ENCODE measurements at regions not wholly inside any gene's neighbourhood (a gene's known extent, or its start where the extent isn't known, plus 50 kb on each side); places are given as distances from the start of the nearest gene placed in this dataset.

- H3K36me3 ChIP-seq = no peaks in the 10 kb centered on the region
- 80% methylated on average over 2 of the region's 2 CpGs for WGBS
- intact Hi-C loops (cut with DNase I) = no loop called here
- H3K4me1 ChIP-seq (replicated peaks) = no peaks in the 10 kb centered on the region
- TF ChIP-seq, protein P1, sequence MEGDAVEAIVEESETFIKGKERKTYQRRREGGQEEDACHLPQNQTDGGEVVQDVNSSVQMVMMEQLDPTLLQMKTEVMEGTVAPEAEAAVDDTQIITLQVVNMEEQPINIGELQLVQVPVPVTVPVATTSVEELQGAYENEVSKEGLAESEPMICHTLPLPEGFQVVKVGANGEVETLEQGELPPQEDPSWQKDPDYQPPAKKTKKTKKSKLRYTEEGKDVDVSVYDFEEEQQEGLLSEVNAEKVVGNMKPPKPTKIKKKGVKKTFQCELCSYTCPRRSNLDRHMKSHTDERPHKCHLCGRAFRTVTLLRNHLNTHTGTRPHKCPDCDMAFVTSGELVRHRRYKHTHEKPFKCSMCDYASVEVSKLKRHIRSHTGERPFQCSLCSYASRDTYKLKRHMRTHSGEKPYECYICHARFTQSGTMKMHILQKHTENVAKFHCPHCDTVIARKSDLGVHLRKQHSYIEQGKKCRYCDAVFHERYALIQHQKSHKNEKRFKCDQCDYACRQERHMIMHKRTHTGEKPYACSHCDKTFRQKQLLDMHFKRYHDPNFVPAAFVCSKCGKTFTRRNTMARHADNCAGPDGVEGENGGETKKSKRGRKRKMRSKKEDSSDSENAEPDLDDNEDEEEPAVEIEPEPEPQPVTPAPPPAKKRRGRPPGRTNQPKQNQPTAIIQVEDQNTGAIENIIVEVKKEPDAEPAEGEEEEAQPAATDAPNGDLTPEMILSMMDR (IDR thresholded peaks at IDR 0.05) = no peak
- TF ChIP-seq POLR2A (IDR thresholded peaks at IDR 0.05) = no peak
- TF ChIP-seq POLR2AphosphoS5 (IDR thresholded peaks at IDR 0.05) = no peak
- no peak overlapping the region for H3K4me3 ChIP-seq
- DNase-seq (ENCODE audit: low spot score) = no peak
- no peaks in the 10 kb centered on the region for H3K9me3 ChIP-seq
- H3K27me3 ChIP-seq (replicated peaks; ENCODE audit: insufficient read depth) = no peaks in the 10 kb centered on the region
- H3K27ac ChIP-seq = no peak overlapping the region
Observed at GRCh38 chr9:22373636-22374035, 73.0 kb upstream of the DMRTA1 start.

DNA sequence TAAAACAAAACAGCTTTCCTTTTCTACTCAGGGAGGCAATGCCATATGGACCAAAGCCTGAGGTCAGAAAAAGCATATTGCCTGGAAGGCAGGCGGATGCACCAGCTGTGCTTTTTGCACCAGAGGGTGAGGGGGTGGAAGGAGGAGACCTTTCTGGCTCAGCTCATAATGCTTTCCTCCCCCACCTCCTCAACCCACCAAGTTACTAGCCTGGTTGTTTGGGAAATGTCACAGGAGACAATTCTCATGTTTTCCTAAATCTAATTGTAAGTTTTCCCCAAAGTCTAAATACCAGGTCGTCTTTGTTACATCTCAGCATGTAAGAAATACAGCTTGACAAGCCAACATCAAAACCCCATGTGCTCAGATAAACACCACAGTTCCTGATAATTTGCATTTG lies 72.6 kb upstream of the DMRTA1 start:
- H3K36me3 ChIP-seq = no peaks in the 10 kb centered on the region
- H3K27me3 ChIP-seq (replicated peaks; ENCODE audit: insufficient read depth) = no peaks in the 10 kb centered on the region
- no peaks in the 10 kb centered on the region for H3K9me3 ChIP-seq
- DNase-seq (ENCODE audit: low spot score) = no peak
- H3K4me1 ChIP-seq (replicated peaks) = no peaks in the 10 kb centered on the region
- no peak overlapping the region for H3K27ac ChIP-seq
- no peak for TF ChIP-seq POLR2AphosphoS5 (IDR thresholded peaks at IDR 0.05)
- no peak for TF ChIP-seq POLR2A (IDR thresholded peaks at IDR 0.05)
- no peak overlapping the region for H3K4me3 ChIP-seq
- intact Hi-C loops (cut with DNase I) = no loop called here
- 48% methylated on average over 2 of the region's 2 CpGs for WGBS

DNA sequence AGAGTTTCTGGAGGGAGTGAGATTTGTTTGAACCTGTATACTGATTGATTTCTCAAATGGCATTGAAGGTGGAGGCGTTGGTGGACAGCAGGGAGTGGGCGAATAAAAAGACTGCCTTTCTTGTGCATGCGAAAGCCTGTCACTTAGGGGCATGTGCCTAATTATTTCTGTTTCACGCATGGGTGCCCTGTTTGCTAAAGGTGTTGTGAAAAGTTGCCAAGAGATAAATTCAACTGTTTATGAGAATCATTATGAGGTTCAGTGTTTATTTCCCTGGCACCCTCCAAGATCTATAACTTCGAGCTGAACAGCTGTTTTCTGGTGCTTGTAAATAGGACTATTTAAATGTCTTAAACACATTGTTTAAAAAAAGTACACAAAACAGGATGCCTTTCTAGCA lies 67.4 kb upstream of the DMRTA1 start:
- 18% methylated on average over 5 of the region's 5 CpGs for WGBS
- Histone ChIP-seq H3K9me3 (no peaks in the 10 kb centered on the region), H3K27ac (no peak overlapping the region), H3K4me3 (no peak overlapping the region), H3K4me1 (replicated peaks) (no peaks in the 10 kb centered on the region), H3K36me3 (no peaks in the 10 kb centered on the region), H3K27me3 (replicated peaks; ENCODE audit: insufficient read depth) (no peaks in the 10 kb centered on the region)
- intact Hi-C loops (cut with DNase I) = no loop called here
- no peak for TF ChIP-seq POLR2AphosphoS5 (IDR thresholded peaks at IDR 0.05)
- TF ChIP-seq, protein P1 (IDR thresholded peaks at IDR 0.05) = no peak
- no peak for TF ChIP-seq POLR2A (IDR thresholded peaks at IDR 0.05)
- DNase-seq (ENCODE audit: low spot score) = no peak

GRCh38 chr9:22381170-22381569 lies 65.5 kb upstream of the DMRTA1 start:
- H3K27ac ChIP-seq = no peak overlapping the region
- H3K27me3 ChIP-seq (replicated peaks; ENCODE audit: insufficient read depth) = no peaks in the 10 kb centered on the region
- no peak for DNase-seq (ENCODE audit: low spot score)
- TF ChIP-seq POLR2AphosphoS5 (IDR thresholded peaks at IDR 0.05) (no peak), POLR2A (IDR thresholded peaks at IDR 0.05) (no peak)
- TF ChIP-seq, protein P1 (IDR thresholded peaks at IDR 0.05) = no peak
- 22% methylated on average over 1 of the region's 1 CpG for WGBS
- H3K9me3 ChIP-seq = no peaks in the 10 kb centered on the region
- no peaks in the 10 kb centered on the region for H3K36me3 ChIP-seq
- no peak overlapping the region for H3K4me3 ChIP-seq
- H3K4me1 ChIP-seq (replicated peaks) = no peaks in the 10 kb centered on the region
- intact Hi-C loops (cut with DNase I) = no loop called here

- no peaks in the 10 kb centered on the region for H3K36me3 ChIP-seq
- intact Hi-C loops (cut with DNase I) = no loop called here
- no peak overlapping the region for H3K27ac ChIP-seq
- no peak overlapping the region for H3K4me3 ChIP-seq
- no peaks in the 10 kb centered on the region for H3K4me1 ChIP-seq (replicated peaks)
- no peaks in the 10 kb centered on the region for H3K27me3 ChIP-seq (replicated peaks; ENCODE audit: insufficient read depth)
- H3K9me3 ChIP-seq = no peaks in the 10 kb centered on the region
- TF ChIP-seq POLR2A (IDR thresholded peaks at IDR 0.05) (no peak), POLR2AphosphoS5 (IDR thresholded peaks at IDR 0.05) (no peak)
- TF ChIP-seq, protein P1 (IDR thresholded peaks at IDR 0.05) = no peak
- WGBS = 84% methylated on average over 2 of the region's 2 CpGs
- DNase-seq (ENCODE audit: low spot score) = no peak
Observed at GRCh38 chr9:22382331-22382730, 64.3 kb upstream of the DMRTA1 start.

All from prostate gland (tissue), 2 donors.